DMS53 treated with DMSO at 0.1 percent for 48 hours (cell line): ENCODE measurements at regions not wholly inside any gene's neighbourhood (a gene's known extent, or its start where the extent isn't known, plus 50 kb on each side); places are given as distances from the start of the nearest gene placed in this dataset.

ENCODE experiments used
- DNase-seq: peaks from one replicate; lab custom pipeline; 2025; ENCODE audit not compliant: unreplicated experiment; lab: John Stamatoyannopoulos, UW

DNA sequence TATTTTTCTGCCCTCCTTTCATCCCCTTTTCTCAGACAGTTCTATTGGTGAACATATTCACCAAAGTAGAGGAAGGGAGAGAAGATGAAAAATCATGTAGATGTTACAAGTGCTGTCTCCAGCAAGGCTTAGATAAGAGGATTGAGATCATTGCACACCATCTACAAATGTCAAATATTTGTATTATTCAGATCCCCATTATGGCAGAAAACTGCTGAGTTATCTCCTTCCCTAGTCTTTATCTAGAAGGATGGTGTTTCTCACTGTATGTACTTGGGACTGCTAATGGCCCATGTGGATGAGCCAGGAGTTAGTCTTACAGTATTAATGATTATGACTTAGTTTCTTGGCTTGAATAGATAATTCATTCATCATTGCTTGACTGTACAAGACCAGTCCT, 147.2 kb upstream of the EEPD1 start:
- DNase-seq: no peak

- no peak for DNase-seq
Measured at GRCh38 chr7:36006636-36007229, 146.3 kb upstream of the EEPD1 start.

DNA sequence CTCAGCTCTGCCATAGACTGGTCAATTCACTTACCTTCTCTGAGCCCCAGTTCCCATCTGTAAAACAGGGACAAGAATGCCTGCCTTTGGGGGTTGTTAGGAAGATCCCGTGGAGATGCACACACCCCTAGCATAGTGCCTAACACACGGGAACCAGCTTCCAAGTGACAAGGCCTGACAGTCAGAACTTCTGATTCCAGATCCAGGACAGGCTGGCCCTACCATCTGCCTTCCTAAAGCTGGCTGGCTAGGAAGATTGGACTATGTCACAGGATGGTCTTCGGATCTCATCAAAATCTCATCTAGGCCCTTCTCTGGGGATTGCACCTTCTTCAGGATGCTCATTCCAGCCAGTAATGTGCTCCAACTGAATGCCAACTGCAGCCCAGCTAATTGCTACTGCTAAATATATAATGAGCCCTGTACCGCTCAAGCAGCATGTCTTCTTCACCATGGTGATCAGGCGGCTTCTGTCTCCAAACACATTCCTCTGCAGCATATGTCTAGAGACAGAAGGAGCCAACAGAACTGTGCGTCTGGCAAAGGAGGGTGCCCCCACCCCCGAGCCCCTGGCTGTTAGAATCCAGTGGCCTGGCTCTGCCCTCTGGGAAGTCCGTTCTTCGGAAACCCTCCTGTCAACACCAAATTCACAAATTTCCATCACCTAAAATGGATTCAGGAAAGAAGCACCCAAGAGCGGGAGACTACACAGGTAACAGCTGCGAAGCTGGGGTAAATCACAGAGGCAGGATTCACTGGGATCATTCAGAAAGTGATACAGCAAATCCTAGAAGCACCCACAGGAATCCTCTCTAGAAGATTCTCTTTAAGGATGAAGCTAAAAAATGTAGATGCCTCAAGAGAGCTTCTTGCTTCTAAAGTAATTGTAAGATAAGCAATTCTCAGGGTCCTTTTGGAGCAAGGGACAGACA, 142.1 kb upstream of the EEPD1 start:
- no peak for DNase-seq

- DNase-seq: no peak
Measured at GRCh38 chr7:36011588-36011965, 141.5 kb upstream of the EEPD1 start.

DNA sequence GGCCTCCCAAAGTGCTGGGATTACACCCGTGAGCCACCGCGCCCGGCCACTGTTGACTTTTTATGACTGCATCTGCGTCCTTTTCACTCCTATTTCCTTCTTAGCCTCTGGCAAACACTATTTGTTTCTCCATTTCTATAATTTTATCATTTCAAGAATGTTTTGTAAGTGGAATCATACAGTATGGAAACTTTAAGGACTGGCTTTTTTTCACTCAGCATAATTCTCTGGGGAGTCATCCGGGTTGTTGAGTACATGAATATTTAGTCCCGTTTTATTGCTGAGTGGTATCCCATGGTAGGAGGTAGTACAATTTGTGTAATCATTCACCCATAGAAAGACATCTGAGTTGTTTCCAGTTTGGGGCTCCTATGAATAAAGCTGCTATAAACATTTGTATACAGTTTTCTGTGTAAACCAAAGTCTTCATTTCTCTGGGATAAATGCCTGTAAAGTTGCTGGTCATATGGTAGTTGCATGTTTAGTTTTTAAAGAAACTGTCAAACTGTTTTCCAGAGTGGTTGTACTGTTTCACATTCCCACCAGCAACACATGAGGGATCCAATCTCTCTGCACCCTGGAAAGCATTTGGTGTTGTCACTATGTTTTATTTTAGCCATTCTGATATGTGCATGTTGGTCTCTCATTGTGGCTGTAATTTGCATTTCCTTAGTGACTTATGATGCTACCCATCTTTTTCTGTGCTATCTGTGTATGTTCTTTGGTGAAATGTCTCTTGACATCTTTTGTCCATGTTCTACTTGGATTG, 139.6 kb upstream of the EEPD1 start:
- no peak for DNase-seq

DNA sequence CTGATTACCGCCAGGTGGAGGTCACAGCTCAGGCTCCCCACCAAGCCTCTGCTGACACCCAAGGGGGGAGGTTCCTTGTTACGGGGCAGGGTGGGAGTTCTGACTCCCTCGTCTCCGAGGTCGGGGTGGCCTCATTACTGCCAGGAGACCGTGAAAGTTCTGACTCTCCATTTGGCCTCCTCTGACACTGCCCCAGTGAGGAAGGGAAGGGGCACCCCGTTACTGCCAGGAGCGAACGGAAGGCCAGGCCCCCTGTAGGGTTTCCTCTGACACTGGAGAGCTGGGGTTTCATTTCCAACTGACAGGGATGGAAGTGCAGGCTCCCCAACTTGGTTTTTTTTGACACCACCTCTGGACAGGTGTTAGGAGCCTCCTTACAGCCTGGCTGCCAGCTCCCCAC, 138.1 kb upstream of the EEPD1 start:
- no peak for DNase-seq

- no peak for DNase-seq
Measured at GRCh38 chr7:36015733-36016132, 137.3 kb upstream of the EEPD1 start.

GRCh38 chr7:36016648-36017047, 136.4 kb upstream of the EEPD1 start:
- DNase-seq: no peak

DNA sequence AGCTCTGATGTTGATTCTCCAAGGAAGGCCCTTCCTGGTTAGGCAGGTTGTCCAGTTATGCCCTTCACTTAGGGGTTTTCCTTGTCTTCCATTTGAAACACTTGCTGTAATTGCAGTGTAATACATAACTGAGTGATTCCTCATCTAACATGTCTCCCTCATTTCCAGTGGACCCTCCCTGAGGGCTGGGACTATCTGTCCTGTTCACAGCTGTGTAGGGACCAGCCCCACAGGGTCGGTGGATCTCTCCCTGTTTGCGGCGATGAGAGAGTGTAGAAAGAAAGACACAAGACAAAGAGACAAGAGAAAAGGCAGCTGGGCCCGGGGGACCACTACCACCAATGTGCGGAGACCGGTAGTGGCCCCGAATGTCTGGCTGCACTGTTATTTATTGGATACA, 135.9 kb upstream of the EEPD1 start:
- DNase-seq: no peak

- DNase-seq: no peak
Measured at GRCh38 chr7:36018816-36019484, 134.1 kb upstream of the EEPD1 start.

DNA sequence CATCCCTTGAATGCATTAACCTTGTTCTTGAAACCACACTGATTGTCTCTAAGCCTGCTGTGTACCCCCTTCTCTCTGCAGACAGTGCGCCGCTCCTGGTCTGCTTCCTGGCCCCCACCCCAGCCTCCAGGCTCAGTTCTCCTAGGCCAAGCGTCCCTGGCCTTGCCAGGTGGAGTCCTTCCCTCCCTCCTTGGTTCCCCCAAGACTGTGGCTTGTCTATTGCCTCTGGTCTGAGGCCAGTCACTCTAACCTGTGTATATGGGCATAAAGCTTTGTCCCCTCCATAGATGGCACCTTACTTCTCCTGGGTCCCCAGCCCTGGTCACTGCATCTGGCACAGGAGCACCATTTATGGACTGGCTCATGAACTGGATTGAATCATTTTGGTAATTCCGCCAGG, 133.5 kb upstream of the EEPD1 start:
- DNase-seq: no peak

- DNase-seq: no peak
Measured at GRCh38 chr7:36019980-36020379, 133.1 kb upstream of the EEPD1 start.

DNA sequence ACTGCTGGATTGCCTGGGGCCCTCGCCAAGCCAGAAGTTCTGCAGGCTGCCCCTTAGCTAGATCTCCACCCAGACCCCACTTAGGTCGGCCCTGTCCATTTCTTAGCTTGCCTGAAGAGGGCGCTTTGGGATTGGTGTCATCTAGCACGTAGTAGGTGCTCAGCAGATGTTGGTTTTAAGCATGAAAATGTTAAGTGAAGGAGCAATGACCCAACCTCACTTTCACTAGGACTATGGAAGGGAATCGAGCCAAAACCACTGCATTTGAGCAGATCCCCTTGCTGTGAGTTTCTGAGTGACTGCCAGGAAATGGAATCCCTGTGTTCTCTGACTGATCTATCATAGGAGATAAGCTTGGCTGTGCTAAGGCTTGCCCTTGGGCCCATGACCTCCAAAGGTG, 131.7 kb upstream of the EEPD1 start:
- DNase-seq: no peak

GRCh38 chr7:36021917-36022550, 131.0 kb upstream of the EEPD1 start:
- no peak for DNase-seq

- no peak for DNase-seq
Measured at GRCh38 chr7:36023033-36023560, 130.0 kb upstream of the EEPD1 start.

DNA sequence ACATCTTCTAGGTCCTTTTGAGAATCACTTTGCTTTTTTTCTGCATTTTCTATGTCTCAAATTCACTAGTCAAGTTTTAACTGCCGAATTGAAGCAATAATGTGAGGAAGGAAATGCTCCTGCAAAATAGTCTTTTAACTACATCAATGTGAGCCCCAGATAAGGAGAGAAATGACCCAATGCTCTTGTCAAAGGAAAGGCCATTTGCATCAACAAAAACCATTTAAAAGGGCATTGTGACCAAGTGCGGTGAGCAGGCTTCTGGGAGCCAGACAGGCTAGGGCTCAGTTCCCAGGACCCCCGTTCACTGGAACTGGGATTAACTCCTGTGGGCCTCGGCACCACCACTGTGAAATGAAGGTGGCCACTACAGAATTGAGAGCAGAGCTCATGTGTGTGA, 127.9 kb upstream of the EEPD1 start:
- DNase-seq: no peak

GRCh38 chr7:36029311-36029710, 123.7 kb upstream of the EEPD1 start:
- no peak for DNase-seq

DNA sequence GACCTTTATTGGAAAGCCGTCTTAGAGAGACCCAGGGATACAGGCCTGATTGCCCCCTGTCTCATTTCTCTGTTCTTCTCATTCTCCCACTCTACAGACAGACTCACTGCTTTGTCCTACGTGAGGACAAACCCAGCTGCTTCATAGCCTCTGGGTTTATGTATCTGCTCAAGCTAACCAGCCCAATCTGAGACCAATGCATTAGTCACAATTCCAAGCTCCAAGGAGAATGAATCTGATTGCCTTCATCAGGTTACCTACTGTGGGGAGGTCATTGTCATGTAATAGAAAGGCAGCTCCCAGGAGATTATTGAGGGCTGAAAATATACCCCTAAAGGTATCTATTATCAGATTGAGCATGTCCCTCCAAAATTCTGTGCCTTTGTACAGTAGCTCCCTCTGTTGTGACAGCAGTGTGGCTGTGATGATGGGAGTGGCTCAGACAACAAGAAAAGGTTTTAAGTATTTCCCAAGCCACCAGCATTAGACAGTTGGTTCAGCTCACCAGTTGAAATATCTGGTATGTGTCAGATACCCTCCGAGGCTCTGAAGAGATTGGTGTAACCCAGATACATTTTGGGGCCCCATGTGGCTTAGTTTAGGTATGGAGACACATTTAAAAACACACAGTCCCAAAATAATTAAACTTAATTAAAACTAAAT, 123.1 kb upstream of the EEPD1 start:
- DNase-seq: no peak

DNA sequence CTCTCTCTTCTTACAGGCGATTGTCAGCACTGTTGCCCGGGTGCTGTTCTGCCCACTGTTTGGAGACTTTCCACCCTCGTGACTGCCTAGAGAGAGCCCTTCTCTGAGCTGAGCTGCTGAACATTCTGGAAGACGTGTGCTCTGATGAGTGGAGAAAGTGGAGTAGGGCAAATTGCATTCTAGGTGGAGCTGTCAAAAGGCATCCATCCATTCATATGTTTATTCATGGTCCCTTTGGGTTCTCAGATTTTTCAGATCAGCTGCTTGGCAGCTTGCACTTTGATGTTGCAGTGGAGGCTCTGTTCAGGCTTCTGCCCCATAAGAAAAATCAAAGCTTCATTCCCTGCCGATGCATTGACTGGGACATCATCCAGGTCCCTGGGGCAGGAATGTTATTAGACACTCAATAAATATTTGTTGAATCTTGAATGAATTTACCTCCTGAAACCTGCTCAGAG, 120.7 kb upstream of the EEPD1 start:
- no peak for DNase-seq

GRCh38 chr7:36034020-36034419, 119.0 kb upstream of the EEPD1 start:
- DNase-seq: no peak
